T-helper 1 cell (primary cell): ENCODE measurements at regions not wholly inside any gene's neighbourhood (a gene's known extent, or its start where the extent isn't known, plus 50 kb on each side); places are given as distances from the start of the nearest gene placed in this dataset.

Experiments used
- DNase-seq, 5 donors: peaks; one replicate each; pipeline ENCODE4 v3.0.0-alpha.2; 2012 to 2020

GRCh38 chr10:35705051-35705450 lies 63.0 kb upstream of the FZD8 start:
- DNase-seq = no peak

- DNase-seq = no peak
Observed at GRCh38 chr10:35704401-35704800, 62.3 kb upstream of the FZD8 start.

- DNase-seq = no peak
Observed at GRCh38 chr10:35700487-35700882, 58.4 kb upstream of the FZD8 start.

DNA sequence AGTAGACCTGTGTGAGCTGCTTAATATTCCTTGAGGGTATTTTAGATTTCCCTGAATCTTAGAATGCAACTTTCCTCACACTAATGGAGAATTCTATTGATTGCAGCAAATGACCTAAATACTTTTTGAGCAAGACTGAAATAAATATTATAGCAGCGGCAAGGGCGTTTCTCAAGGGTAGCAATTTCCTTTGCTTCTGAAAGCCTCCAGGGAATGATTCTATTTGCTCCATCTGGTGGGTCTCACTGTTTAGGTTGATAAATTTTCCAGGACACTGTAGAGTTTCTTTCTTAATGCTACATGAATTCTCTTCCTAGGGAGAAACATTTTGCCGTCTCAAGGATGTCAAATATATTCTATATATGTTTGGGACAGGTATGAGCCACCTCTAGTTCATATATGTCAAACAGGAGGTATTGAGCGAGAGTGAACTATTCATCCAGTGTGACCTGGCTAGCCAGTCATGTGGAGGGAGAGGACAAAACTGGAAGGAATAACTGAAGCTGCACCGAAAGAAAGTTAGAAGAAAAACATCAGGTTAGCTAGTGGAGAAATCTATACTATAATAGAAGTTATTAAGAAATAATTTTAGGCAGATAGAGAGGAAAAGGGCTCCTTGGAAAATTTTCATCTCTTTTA lies 57.9 kb upstream of the FZD8 start:
- no peak for DNase-seq

DNA sequence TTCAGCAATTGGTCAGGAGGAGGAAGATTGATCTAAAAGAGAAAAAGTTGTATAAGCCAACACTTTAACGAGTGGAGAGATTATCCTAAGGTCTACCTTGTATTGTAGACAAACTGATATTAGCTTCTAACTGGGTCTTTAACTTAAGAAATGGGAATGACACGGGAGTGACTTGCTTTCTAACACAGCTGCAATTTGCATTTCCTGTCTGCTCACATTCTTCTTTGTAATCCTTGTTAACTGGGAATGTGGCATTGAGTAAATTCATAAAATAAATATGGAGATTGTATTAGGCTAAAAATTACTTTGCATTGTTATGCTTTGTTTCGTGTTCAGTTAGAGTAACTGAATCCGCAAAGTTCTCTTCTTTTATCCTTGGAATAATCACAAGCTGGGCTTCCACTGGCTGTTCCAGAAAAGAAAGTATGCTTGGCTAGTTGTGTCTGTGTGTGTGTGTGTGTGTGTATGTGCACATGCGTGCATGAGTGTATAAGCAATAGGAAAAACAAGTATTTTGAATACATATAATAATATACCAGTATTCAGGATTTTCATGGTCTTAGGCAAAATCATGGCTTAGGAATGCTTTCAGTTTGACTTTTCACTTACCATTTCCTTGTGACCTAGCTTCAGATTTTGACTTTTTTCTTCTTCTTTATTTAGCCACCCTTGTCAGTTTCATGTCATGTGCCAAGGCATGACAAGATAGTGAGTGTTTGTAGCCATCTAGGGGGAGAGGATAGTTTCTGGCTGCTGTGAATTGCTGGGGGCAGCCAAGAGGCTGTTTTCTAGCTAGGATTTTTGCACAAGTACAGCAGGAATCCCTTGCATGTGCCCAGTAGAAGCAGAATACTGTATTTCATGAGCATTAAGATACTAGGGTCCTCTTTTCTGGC lies 54.5 kb upstream of the FZD8 start:
- DNase-seq = no peak

DNA sequence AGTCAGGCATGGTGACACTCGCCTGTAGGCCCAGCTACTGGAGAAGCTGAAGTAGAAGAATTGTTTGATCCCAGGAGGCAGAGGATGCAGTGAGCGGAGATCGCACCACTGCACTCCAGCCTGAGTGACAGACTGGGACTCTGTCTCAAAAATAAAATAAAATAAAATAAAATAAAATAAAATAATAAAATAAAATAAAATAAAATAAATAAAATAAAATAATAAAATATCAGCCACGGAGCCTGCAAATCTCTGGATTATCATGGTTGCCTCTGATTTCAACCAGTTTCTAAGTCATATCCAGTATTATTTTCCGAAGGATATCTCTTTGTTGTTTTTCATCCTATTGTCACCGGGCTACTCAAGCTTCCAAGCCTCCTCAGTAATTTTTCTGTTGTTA lies 51.7 kb upstream of the FZD8 start:
- no peak for DNase-seq
